ENCODE measurements at regions not wholly inside any gene's neighbourhood (a gene's known extent, or its start where the extent isn't known, plus 50 kb on each side); places are given as distances from the start of the nearest gene placed in this dataset.

DNA sequence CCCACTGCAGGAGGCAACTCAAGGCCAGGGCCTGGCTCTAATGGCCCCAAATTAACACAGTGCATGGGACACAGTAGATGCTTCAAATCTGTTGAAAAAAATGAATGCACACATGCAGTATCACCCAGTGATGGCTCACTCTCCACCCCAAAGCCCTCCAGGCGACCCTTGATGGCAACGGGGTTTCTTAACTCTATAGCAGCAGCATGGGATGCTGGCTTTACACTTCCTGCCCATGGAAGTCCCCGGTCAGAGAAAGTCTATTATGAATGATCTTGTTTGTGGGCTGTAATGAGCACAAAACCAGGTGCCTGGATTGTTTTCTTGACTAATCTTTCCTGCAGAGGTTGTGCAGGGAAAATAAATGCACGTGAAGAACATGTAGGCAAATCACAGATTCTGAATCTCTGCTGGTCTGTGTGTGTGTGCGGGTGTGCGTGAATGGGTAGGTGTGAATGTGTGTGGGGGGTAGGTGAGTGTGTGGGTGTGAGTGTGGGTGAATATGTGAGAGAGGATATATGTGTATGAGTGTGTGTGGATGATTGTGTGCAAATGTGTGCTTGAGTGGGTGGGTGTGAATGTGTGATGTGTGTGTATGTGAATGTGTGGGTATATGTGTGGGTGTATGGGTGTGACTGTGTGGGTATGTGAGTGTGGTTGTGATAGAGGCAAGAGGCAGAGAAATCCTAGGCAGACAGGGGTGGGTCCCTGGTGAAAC, 60.1 kb upstream of the MLN start:
- Histone ChIP-seq H4K20me1 (ENCODE audit: insufficient read depth) (no peaks in the 10 kb centered on the region), H3K9me3 (ENCODE audit: insufficient read depth, low read depth) (no peaks in the 10 kb centered on the region), H3K4me3 (no peak overlapping the region), H3K79me2 (ENCODE audit: low read depth) (no peaks in the 10 kb centered on the region), H3K27ac (no peak overlapping the region), H3K27me3 (ENCODE audit: insufficient read depth, low read depth) (peaks cover 59% of the 10 kb centered on the region), H3K36me3 (ENCODE audit: low read depth) (no peaks in the 10 kb centered on the region), H3K4me1 (replicated peaks; ENCODE audit: insufficient read depth) (no peaks in the 10 kb centered on the region), H3F3A (ENCODE audit: insufficient read depth, low read depth) (no peaks in the 10 kb centered on the region), H3K4me2 (no peak overlapping the region), H2AFZ (no peak overlapping the region), H3K9me2 (ENCODE audit: insufficient read depth) (no peaks in the 10 kb centered on the region)
- CTCF ChIA-PET, result no interaction called here
- intact Hi-C loops (cut with micrococcal nuclease; ENCODE audit: unreplicated experiment), result no loop called here
- no peak for TF ChIP-seq EZH2 (IDR thresholded peaks at IDR 0.05; ENCODE audit: low read depth)
- TF ChIP-seq, protein P1, sequence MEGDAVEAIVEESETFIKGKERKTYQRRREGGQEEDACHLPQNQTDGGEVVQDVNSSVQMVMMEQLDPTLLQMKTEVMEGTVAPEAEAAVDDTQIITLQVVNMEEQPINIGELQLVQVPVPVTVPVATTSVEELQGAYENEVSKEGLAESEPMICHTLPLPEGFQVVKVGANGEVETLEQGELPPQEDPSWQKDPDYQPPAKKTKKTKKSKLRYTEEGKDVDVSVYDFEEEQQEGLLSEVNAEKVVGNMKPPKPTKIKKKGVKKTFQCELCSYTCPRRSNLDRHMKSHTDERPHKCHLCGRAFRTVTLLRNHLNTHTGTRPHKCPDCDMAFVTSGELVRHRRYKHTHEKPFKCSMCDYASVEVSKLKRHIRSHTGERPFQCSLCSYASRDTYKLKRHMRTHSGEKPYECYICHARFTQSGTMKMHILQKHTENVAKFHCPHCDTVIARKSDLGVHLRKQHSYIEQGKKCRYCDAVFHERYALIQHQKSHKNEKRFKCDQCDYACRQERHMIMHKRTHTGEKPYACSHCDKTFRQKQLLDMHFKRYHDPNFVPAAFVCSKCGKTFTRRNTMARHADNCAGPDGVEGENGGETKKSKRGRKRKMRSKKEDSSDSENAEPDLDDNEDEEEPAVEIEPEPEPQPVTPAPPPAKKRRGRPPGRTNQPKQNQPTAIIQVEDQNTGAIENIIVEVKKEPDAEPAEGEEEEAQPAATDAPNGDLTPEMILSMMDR (conservative IDR thresholded peaks at IDR 0.05), result no peak
- no peak for DNase-seq
- no TSS peak for BruUV-seq (replicated peaks)
- POLR2A ChIA-PET (ENCODE audit: unreplicated experiment), result no interaction called here

DNA sequence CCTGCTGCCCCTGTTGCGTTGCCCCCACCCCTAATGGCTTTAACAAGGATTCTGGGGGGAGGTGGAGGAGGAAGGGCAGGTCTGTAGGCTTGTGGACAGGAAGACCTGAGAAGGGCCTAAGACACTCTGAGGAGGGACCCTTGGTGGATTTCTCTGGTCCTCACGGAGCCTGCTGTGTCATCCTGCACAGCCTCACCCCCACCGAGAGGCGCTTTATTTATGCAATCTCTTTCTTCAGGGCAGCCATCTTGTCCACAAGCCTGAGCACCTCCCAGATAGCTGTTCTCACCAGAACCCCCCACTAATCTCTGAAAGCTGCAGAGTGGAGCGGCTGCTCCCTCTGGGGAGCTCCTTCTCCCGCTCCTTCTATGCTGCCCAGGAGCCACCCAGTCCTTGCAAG, 59.3 kb upstream of the MLN start:
- TF ChIP-seq, protein P1 (conservative IDR thresholded peaks at IDR 0.05), result no peak
- no peak for TF ChIP-seq EZH2 (IDR thresholded peaks at IDR 0.05; ENCODE audit: low read depth)
- no peaks in the 10 kb centered on the region for H3K9me2 ChIP-seq (ENCODE audit: insufficient read depth)
- intact Hi-C loops (cut with micrococcal nuclease; ENCODE audit: unreplicated experiment), result no loop called here
- H4K20me1 ChIP-seq (ENCODE audit: insufficient read depth), result no peaks in the 10 kb centered on the region
- H3K27me3 ChIP-seq (ENCODE audit: insufficient read depth, low read depth), result peaks cover 58% of the 10 kb centered on the region
- H3K4me2 ChIP-seq, result no peak overlapping the region
- ChIA-PET POLR2A (ENCODE audit: unreplicated experiment) (no interaction called here), CTCF (no interaction called here)
- no peaks in the 10 kb centered on the region for H3K9me3 ChIP-seq (ENCODE audit: insufficient read depth, low read depth)
- no peaks in the 10 kb centered on the region for H3F3A ChIP-seq (ENCODE audit: insufficient read depth, low read depth)
- no peaks in the 10 kb centered on the region for H3K4me1 ChIP-seq (replicated peaks; ENCODE audit: insufficient read depth)
- H2AFZ ChIP-seq, result no peak overlapping the region
- H3K79me2 ChIP-seq (ENCODE audit: low read depth), result no peaks in the 10 kb centered on the region
- H3K4me3 ChIP-seq, result no peak overlapping the region
- H3K36me3 ChIP-seq (ENCODE audit: low read depth), result no peaks in the 10 kb centered on the region
- no TSS peak for BruUV-seq (replicated peaks)
- no peak for DNase-seq
- no peak overlapping the region for H3K27ac ChIP-seq

DNA sequence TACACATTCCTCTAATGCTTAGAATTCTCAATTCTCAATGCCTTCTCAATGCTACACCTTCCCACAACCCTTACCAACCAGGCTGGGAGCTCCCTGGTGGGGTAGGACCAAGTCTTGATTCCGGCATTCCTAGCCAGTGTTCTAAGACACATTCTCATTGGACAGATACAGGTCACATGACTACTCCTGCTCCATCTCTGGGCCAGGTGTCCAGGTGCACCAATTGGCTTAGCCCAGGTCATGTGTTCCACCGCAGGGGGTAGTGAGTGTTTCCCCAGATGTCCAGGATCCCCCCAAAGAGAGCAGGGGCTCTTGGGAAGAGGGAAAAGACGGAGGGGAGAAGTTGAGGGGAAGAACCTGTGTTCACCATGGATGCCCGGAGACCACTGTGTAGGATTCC, 58.7 kb upstream of the MLN start:
- Histone ChIP-seq H3K27ac (no peak overlapping the region), H3F3A (ENCODE audit: insufficient read depth, low read depth) (no peaks in the 10 kb centered on the region), H3K4me3 (no peak overlapping the region), H3K9me2 (ENCODE audit: insufficient read depth) (no peaks in the 10 kb centered on the region), H3K4me1 (replicated peaks; ENCODE audit: insufficient read depth) (no peaks in the 10 kb centered on the region), H3K79me2 (ENCODE audit: low read depth) (no peaks in the 10 kb centered on the region), H2AFZ (no peak overlapping the region), H3K9me3 (ENCODE audit: insufficient read depth, low read depth) (no peaks in the 10 kb centered on the region), H4K20me1 (ENCODE audit: insufficient read depth) (no peaks in the 10 kb centered on the region), H3K4me2 (no peak overlapping the region), H3K27me3 (ENCODE audit: insufficient read depth, low read depth) (peaks cover 53% of the 10 kb centered on the region), H3K36me3 (ENCODE audit: low read depth) (no peaks in the 10 kb centered on the region)
- intact Hi-C loops (cut with micrococcal nuclease; ENCODE audit: unreplicated experiment), result no loop called here
- no peak for DNase-seq
- ChIA-PET CTCF (no interaction called here), POLR2A (ENCODE audit: unreplicated experiment) (no interaction called here)
- TF ChIP-seq EZH2 (IDR thresholded peaks at IDR 0.05; ENCODE audit: low read depth), result no peak
- TF ChIP-seq, protein P1 (conservative IDR thresholded peaks at IDR 0.05), result no peak
- no TSS peak for BruUV-seq (replicated peaks)
